ENCODE measurements at regions not wholly inside any gene's neighbourhood (a gene's known extent, or its start where the extent isn't known, plus 50 kb on each side); places are given as distances from the start of the nearest gene placed in this dataset.

GRCh38 chr5:122228728-122229392, 83.2 kb upstream of the SNCAIP start:
- Histone ChIP-seq H2BK12ac (ENCODE audit: insufficient read length, low read depth, low read length) (no peak overlapping the region), H3K27me3 (ENCODE audit: insufficient read depth, low read length) (no peaks in the 10 kb centered on the region), H3K56ac (ENCODE audit: insufficient read length, low read depth, low read length) (no peak overlapping the region), H3K23me2 (ENCODE audit: insufficient read length, low read depth, low read length, poor library complexity, severe bottlenecking) (no peaks in the 10 kb centered on the region), H3K23ac (ENCODE audit: insufficient read length, low read depth, low read length) (no peak overlapping the region), H2BK15ac (ENCODE audit: low read depth, low read length) (no peak overlapping the region), H3K79me2 (ENCODE audit: insufficient read depth, low read length) (no peaks in the 10 kb centered on the region), H3K14ac (ENCODE audit: insufficient read depth, low read length) (no peak overlapping the region), H4K20me1 (ENCODE audit: control insufficient read depth, insufficient read depth, insufficient read length) (no peaks in the 10 kb centered on the region), H3K4me2 (ENCODE audit: insufficient read depth, insufficient read length, low read length) (no peak overlapping the region), H3K79me1 (ENCODE audit: insufficient read depth, low read depth, low read length, poor library complexity, severe bottlenecking) (no peaks in the 10 kb centered on the region), H2AFZ (ENCODE audit: low read length) (peak overlapping the region; percentile 49), H4K5ac (ENCODE audit: insufficient read length, low read depth, low read length) (no peak overlapping the region), H2BK5ac (ENCODE audit: insufficient read length, low read length) (no peak overlapping the region), H4K8ac (replicated peaks; ENCODE audit: insufficient read length, low read depth, low read length) (no peak overlapping the region), H3K9ac (ENCODE audit: extremely low read depth, insufficient read length, low read length) (no peak overlapping the region), H3K4ac (ENCODE audit: low read depth, low read length) (no peak overlapping the region), H2BK20ac (ENCODE audit: low read depth, low read length, poor library complexity, severe bottlenecking) (no peak overlapping the region), H2AK5ac (ENCODE audit: insufficient read length, low read length) (no peak overlapping the region), H3K27ac (ENCODE audit: insufficient read length, low read depth, low read length) (no peak overlapping the region), H3K9me3 (ENCODE audit: control insufficient read depth, low read depth, low read length) (no peaks in the 10 kb centered on the region), H3T11ph (ENCODE audit: low read length) (no peak overlapping the region), H3K18ac (ENCODE audit: insufficient read length, low read depth, low read length) (peak overlapping the region; percentile 64), H3K4me1 (ENCODE audit: insufficient read depth, low read length) (no peaks in the 10 kb centered on the region; the same call in 1 of the 2 replicates), H4K91ac (ENCODE audit: insufficient read length, low read depth, low read length) (no peak overlapping the region), H2BK120ac (ENCODE audit: low read depth, low read length, poor library complexity, severe bottlenecking) (no peak overlapping the region)
- Mint-ChIP-seq H3K4me3 (no peak overlapping the region), H3K36me3 (ENCODE audit: insufficient read depth in 1 of 3, low read depth in 3 of 3) (peaks cover 0 to 4% (median 0%) of the 10 kb centered on the region in 3 experiments; a peak in 1 of 7 replicates), H3K9me3 (0 out of 5 replicates have a peak, but pooled peaks cover 0 to 5% of the 10 kb centered on the region in 2 experiments), H3K27me3 (ENCODE audit: low read depth) (no peaks in the 10 kb centered on the region), H3K27ac (peak overlapping the region; percentile 57 to 79 (median 68)), H3K4me1 (peaks cover 21% of the 10 kb centered on the region in 2 experiments)
- no CpG with 5 or more reads among the region's 11 CpGs for WGBS (ENCODE audit: extremely low coverage, insufficient read length, low lambda C conversion rate)
- TF ChIP-seq CTCF (conservative IDR thresholded peaks at IDR 0.05), result no peak
- DNase-seq, result no peak

Data from H9 (cell line).